Caco-2 (cell line): ENCODE measurements at regions not wholly inside any gene's neighbourhood (a gene's known extent, or its start where the extent isn't known, plus 50 kb on each side); places are given as distances from the start of the nearest gene placed in this dataset.

ENCODE experiments used
- BruUV-seq: library from RNA; stranded (reverse); fragments of 400-500 nt; replicated peaks from 2 replicates; lab custom pipeline; 2021; lab: Mats Ljungman, UMichigan
- CTCF ChIA-PET: fragments of 300-600 bp; sonication (Branson Sonifier 250); formaldehyde crosslinking; loops from one replicate; lab custom pipeline; 2022; ENCODE audit warnings: antibody characterized with exemption; lab: Charles Lee
- POLR2A ChIA-PET: fragments of 300-600 bp; sonication (Branson Sonifier 250); formaldehyde crosslinking; loops from one replicate; lab custom pipeline; 2022; ENCODE audit warnings: antibody characterized with exemption; lab: Charles Lee
- DNase-seq, 2 experiments: peaks; one replicate each; pipeline versions ENCODE4 v3.0.0 to v3.0.0-alpha.2; 2020 to 2022
- H3K27me3 ChIP-seq: replicated peaks from 2 replicates; pipeline ENCODE4 v1.6.0; 2011; ENCODE audit warnings: low read length; ENCODE audit not compliant: control insufficient read depth, insufficient read depth
- H3K36me3 ChIP-seq: 2 replicates; pipeline ENCODE4 v1.5.1; 2011; ENCODE audit warnings: low read length; ENCODE audit not compliant: control insufficient read depth, insufficient read depth
- H3K4me1 ChIP-seq: fragments of 250-450 bp; sonication (Bioruptor Pico); 2 replicates; pipeline ENCODE4 v1.5.1; 2020; ENCODE audit warnings: mild to moderate bottlenecking
- H3K4me3 ChIP-seq: 2 replicates; pipeline ENCODE4 v1.5.1; 2011; ENCODE audit warnings: low read depth, mild to moderate bottlenecking, control low read depth, low read length
- H3K9me3 ChIP-seq: fragments of 250-450 bp; sonication (Bioruptor Pico); 2 replicates; pipeline ENCODE4 v1.5.1; 2020; ENCODE audit warnings: mild to moderate bottlenecking, moderate library complexity
- H3K27ac Mint-ChIP-seq: one replicate; pipeline ENCODE4 v1.8.0; 2022; ENCODE audit warnings: mixed read lengths; ENCODE audit not compliant: unreplicated experiment
- H3K27me3 Mint-ChIP-seq: one replicate; pipeline ENCODE4 v1.8.0; 2022; ENCODE audit warnings: mixed read lengths; ENCODE audit not compliant: insufficient read depth, unreplicated experiment
- H3K36me3 Mint-ChIP-seq: one replicate; pipeline ENCODE4 v1.8.0; 2022; ENCODE audit warnings: mild to moderate bottlenecking, mixed read lengths; ENCODE audit not compliant: insufficient read depth, unreplicated experiment
- H3K4me1 Mint-ChIP-seq: one replicate; pipeline ENCODE4 v1.8.0; 2022; ENCODE audit warnings: low read depth, mixed read lengths; ENCODE audit not compliant: unreplicated experiment
- H3K4me3 Mint-ChIP-seq: one replicate; pipeline ENCODE4 v1.8.0; 2022; ENCODE audit warnings: mild to moderate bottlenecking, moderate library complexity, mixed read lengths; ENCODE audit not compliant: unreplicated experiment
- H3K9me3 Mint-ChIP-seq: one replicate; pipeline ENCODE4 v1.8.0; 2022; ENCODE audit warnings: mixed read lengths; ENCODE audit not compliant: unreplicated experiment
- intact Hi-C: fragments of 100-400 bp; cut with micrococcal nuclease; formaldehyde crosslinking; loops from one replicate; pipeline ENCODE4 v1.10.0; 2022; ENCODE audit not compliant: unreplicated experiment
- TF ChIP-seq, protein P1 (sequence below), 2 experiments: fragments of 200-600 bp in 1 of 2; IDR thresholded peaks; 1 replicate in 1 of 2; 2 replicates in 1 of 2; pipeline versions ENCODE4 v1.5.1 to v1.8.0; 2011 to 2022; ENCODE audit warnings: antibody characterized with exemption in 1 of 2, control low read depth in 1 of 2, inconsistent platforms in 1 of 2, low read depth in 1 of 2, low read length in 1 of 2, mild to moderate bottlenecking in 1 of 2, moderate library complexity in 1 of 2; ENCODE audit not compliant: insufficient read depth in 1 of 2, severe bottlenecking in 1 of 2, unreplicated experiment in 1 of 2

GRCh38 chr5:118593003-118593328 is 395.4 kb downstream of the DTWD2 start:
- Mint-ChIP-seq H3K9me3 (no peaks in the 10 kb centered on the region), H3K36me3 (no peaks in the 10 kb centered on the region), H3K27ac (no peak overlapping the region), H3K4me1 (no peaks in the 10 kb centered on the region), H3K4me3 (no peak overlapping the region), H3K27me3 (peaks cover 6% of the 10 kb centered on the region)
- ChIA-PET CTCF (interaction anchor here (0.6 kb wide), 1 partner anchor 878 kb away, joined by 3 read pairs; no protein-coding TSS in a partner anchor), POLR2A (no interaction called here)
- BruUV-seq, result no TSS peak
- DNase-seq, result peak in 1 of 2 experiments; percentile 5
- no peak overlapping the region for H3K4me3 ChIP-seq
- intact Hi-C loops, result loop anchor here (1.0 kb wide), 1 partner anchor 199 kb away; no protein-coding TSS in a partner anchor
- H3K4me1 ChIP-seq, result no peaks in the 10 kb centered on the region
- H3K36me3 ChIP-seq, result no peaks in the 10 kb centered on the region
- H3K27me3 ChIP-seq, result no peaks in the 10 kb centered on the region
- no peaks in the 10 kb centered on the region for H3K9me3 ChIP-seq
- TF ChIP-seq, protein P1, sequence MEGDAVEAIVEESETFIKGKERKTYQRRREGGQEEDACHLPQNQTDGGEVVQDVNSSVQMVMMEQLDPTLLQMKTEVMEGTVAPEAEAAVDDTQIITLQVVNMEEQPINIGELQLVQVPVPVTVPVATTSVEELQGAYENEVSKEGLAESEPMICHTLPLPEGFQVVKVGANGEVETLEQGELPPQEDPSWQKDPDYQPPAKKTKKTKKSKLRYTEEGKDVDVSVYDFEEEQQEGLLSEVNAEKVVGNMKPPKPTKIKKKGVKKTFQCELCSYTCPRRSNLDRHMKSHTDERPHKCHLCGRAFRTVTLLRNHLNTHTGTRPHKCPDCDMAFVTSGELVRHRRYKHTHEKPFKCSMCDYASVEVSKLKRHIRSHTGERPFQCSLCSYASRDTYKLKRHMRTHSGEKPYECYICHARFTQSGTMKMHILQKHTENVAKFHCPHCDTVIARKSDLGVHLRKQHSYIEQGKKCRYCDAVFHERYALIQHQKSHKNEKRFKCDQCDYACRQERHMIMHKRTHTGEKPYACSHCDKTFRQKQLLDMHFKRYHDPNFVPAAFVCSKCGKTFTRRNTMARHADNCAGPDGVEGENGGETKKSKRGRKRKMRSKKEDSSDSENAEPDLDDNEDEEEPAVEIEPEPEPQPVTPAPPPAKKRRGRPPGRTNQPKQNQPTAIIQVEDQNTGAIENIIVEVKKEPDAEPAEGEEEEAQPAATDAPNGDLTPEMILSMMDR (IDR thresholded peaks at IDR 0.05; ENCODE audit: insufficient read depth in 1 of 2, low read depth in 1 of 2, low read length in 1 of 2, severe bottlenecking in 1 of 2, unreplicated experiment in 1 of 2), result peak; percentile 30 to 45

DNA sequence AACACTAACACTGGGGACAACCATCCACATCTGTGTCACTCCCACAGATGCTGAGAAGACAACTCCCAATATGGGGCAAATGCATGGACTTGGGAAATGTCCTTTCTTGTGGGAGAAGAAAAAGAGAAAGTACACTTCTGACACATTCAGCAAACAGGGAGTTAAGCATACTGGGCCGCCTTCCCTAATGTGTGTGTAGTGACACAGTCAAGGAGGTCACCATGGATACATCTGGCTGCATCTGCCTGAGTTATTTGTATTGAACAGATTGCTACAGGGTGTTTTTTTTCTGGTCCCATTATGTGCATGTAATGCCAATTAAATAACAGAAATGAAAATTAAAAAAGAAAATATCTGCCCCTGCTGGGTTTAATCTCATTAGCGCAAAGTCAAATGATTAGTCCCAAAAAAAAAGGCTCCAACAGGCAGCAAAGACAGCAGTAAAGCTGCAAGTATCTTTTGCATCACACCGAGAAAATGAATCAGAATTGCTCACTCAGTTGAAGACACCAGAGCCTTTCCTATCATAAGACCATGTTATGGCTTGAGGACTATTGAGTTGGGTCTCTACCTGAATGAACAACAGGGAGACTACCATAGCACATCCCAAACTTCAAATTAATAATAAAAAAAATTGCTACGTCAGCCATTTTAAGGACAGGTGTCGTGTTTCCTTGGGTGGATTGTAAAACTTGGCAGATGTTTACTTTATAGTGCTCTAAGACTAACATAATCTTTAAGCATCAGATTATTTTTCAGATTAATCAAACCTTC is 395.9 kb downstream of the DTWD2 start:
- no peak for DNase-seq
- no peak overlapping the region for H3K4me3 ChIP-seq
- no TSS peak for BruUV-seq
- Mint-ChIP-seq H3K4me3 (no peak overlapping the region), H3K27me3 (peaks cover 6% of the 10 kb centered on the region), H3K4me1 (no peaks in the 10 kb centered on the region), H3K36me3 (no peaks in the 10 kb centered on the region), H3K9me3 (no peaks in the 10 kb centered on the region), H3K27ac (no peak overlapping the region)
- H3K36me3 ChIP-seq, result no peaks in the 10 kb centered on the region
- ChIA-PET POLR2A (no interaction called here), CTCF (interaction anchor here (0.6 kb wide), 1 partner anchor 879 kb away, joined by 3 read pairs; no protein-coding TSS in a partner anchor)
- H3K4me1 ChIP-seq, result no peaks in the 10 kb centered on the region
- TF ChIP-seq, protein P1 (IDR thresholded peaks at IDR 0.05; ENCODE audit: insufficient read depth in 1 of 2, low read depth in 1 of 2, low read length in 1 of 2, severe bottlenecking in 1 of 2, unreplicated experiment in 1 of 2), result no peak
- no peaks in the 10 kb centered on the region for H3K9me3 ChIP-seq
- H3K27me3 ChIP-seq, result no peaks in the 10 kb centered on the region
- intact Hi-C loops, result loop anchor here (1.0 kb wide), 1 partner anchor 200 kb away; no protein-coding TSS in a partner anchor

- Histone ChIP-seq H3K9me3 (no peaks in the 10 kb centered on the region), H3K4me3 (no peak overlapping the region), H3K36me3 (no peaks in the 10 kb centered on the region), H3K4me1 (no peaks in the 10 kb centered on the region), H3K27me3 (no peaks in the 10 kb centered on the region)
- Mint-ChIP-seq H3K4me1 (no peaks in the 10 kb centered on the region), H3K27ac (no peak overlapping the region), H3K4me3 (no peak overlapping the region), H3K36me3 (no peaks in the 10 kb centered on the region), H3K9me3 (no peaks in the 10 kb centered on the region), H3K27me3 (peaks cover 6% of the 10 kb centered on the region)
- TF ChIP-seq, protein P1 (IDR thresholded peaks at IDR 0.05; ENCODE audit: insufficient read depth in 1 of 2, low read depth in 1 of 2, low read length in 1 of 2, severe bottlenecking in 1 of 2, unreplicated experiment in 1 of 2), result no peak
- CTCF ChIA-PET, result no interaction called here
- no peak for DNase-seq
- intact Hi-C loops, result no loop called here
- POLR2A ChIA-PET, result no interaction called here
- no TSS peak for BruUV-seq
Measured at GRCh38 chr5:118590806-118591205, 397.5 kb downstream of the DTWD2 start.
